Activated T-cell treated with anti-CD3 and anti-CD28 coated beads, Interleukin-2, amount 50 U/mL, for 24 hours (primary cell): ENCODE measurements at regions not wholly inside any gene's neighbourhood (a gene's known extent, or its start where the extent isn't known, plus 50 kb on each side); places are given as distances from the start of the nearest gene placed in this dataset.
"Not testable (repeated sequence)": the region's sequence is repeated elsewhere in the genome, so short reads cannot be mapped to it uniquely, and the experiment has no call there.

Experiments used
- DNase-seq: peaks from one replicate; pipeline ENCODE4 v3.0.0-alpha.2; 2020
- H3K27ac Mint-ChIP-seq: 2 replicates; pipeline ENCODE4 v1.8.0; 2020; ENCODE audit warnings: mild to moderate bottlenecking, mixed read lengths
- H3K27me3 Mint-ChIP-seq: 2 replicates; pipeline ENCODE4 v1.8.0; 2020; ENCODE audit warnings: mixed read lengths
- H3K36me3 Mint-ChIP-seq: 2 replicates; pipeline ENCODE4 v1.8.0; 2020; ENCODE audit warnings: low read depth, mixed read lengths
- H3K4me1 Mint-ChIP-seq: 2 replicates; pipeline ENCODE4 v1.8.0; 2020; ENCODE audit warnings: low read depth, mixed read lengths
- H3K4me3 Mint-ChIP-seq: 2 replicates; pipeline ENCODE4 v1.8.0; 2020; ENCODE audit warnings: mild to moderate bottlenecking, moderate library complexity, mixed read lengths
- H3K9me3 Mint-ChIP-seq: 2 replicates; pipeline ENCODE4 v1.8.0; 2020; ENCODE audit warnings: mixed read lengths

DNA sequence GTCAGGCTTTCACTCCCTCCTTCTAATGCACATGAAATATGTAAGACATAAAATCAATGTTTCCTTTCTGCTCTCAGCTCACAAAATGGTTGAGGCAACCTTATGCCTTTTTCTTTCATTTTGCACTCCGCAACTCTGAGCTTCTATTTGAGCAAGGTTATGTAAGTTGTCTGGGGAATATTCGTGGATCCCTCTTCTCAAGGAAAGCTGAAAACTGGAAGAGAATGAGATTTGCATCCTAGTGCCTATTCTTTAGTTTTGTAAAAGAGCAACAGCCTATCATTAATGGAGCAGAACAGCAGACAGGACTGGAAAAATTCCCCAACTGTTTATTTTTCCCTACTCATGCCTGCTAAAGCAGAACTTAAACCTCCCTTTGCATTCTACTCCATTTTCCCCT lies 141.7 kb downstream of the FAM76B start:
- no peak for DNase-seq
- no peak overlapping the region for H3K27ac Mint-ChIP-seq
- H3K4me1 Mint-ChIP-seq, result peaks cover 3% of the 10 kb centered on the region
- no peaks in the 10 kb centered on the region for H3K36me3 Mint-ChIP-seq
- H3K27me3 Mint-ChIP-seq, result no peaks in the 10 kb centered on the region
- H3K9me3 Mint-ChIP-seq, result peaks cover 5% of the 10 kb centered on the region
- H3K4me3 Mint-ChIP-seq, result no peak overlapping the region

DNA sequence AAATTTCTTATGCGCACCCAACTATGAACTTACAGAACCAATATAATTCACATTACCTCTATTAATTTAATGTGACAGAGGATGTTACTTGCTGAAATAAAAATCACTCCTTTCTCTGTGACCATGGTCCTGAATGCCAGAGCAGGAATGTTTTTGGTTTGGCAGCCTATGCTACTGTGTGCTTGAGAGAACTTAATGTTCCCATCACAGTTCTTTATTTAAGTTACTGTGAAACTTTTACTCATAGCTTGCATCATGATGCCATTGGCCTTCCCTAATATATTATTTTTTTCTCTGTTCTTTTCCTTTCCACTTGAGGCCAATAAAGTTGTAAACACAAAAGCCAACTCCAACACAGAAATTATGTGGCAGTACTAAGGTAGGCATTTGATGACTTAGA lies 142.2 kb downstream of the FAM76B start:
- no peak overlapping the region for H3K27ac Mint-ChIP-seq
- no peaks in the 10 kb centered on the region for H3K27me3 Mint-ChIP-seq
- peaks cover 5% of the 10 kb centered on the region for H3K9me3 Mint-ChIP-seq
- no peak for DNase-seq
- H3K4me1 Mint-ChIP-seq, result peaks cover 7% of the 10 kb centered on the region
- no peaks in the 10 kb centered on the region for H3K36me3 Mint-ChIP-seq
- no peak overlapping the region for H3K4me3 Mint-ChIP-seq

DNA sequence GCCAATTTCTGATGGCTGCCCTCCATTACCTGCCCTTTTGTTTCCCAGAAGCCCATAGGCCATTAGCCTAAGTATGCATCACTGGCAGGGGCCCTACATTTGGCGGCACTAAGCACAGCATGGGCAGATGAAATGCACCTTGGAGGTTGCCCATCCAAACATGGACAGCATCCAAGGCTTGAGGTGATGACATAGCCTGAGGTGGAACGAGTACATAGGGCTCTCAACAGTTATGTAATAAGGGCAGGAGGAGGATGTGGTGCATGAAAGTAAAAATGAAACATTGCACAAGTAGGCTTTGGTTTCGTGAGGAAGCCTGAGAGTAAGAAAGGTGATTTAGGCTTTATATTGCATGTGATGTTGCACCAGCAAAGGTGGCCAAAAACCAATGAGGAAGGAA lies 148.1 kb downstream of the FAM76B start:
- Mint-ChIP-seq H3K9me3 (peaks cover 10% of the 10 kb centered on the region), H3K27ac (peak overlapping the region; percentile 59), H3K27me3 (no peaks in the 10 kb centered on the region), H3K4me1 (peaks cover 18% of the 10 kb centered on the region), H3K36me3 (no peaks in the 10 kb centered on the region), H3K4me3 (no peak overlapping the region)
- peak; percentile 42 for DNase-seq

DNA sequence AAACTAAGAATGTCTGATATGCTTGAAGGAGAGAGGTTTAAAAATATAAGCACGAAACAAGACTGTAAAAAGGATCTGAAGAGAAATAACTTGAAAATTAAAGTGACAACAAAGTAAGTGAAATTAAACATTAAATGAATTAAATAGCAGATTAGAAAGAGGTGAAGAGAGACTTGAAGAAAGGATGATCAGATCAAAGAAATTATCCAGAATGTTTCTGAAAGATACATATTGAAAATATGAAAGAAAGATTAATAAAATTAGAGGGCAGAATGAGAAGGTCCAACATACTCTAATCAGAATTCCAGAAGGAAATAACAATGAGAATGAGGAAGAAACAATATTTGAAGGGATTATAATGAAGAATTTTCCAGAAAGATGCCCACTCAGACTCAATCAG lies 151.1 kb downstream of the FAM76B start:
- DNase-seq, result no peak
- no peaks in the 10 kb centered on the region for H3K27me3 Mint-ChIP-seq
- peaks cover 10% of the 10 kb centered on the region for H3K9me3 Mint-ChIP-seq
- no peaks in the 10 kb centered on the region for H3K36me3 Mint-ChIP-seq
- no peak overlapping the region for H3K27ac Mint-ChIP-seq
- no peak overlapping the region for H3K4me3 Mint-ChIP-seq
- peaks cover 18% of the 10 kb centered on the region for H3K4me1 Mint-ChIP-seq

DNA sequence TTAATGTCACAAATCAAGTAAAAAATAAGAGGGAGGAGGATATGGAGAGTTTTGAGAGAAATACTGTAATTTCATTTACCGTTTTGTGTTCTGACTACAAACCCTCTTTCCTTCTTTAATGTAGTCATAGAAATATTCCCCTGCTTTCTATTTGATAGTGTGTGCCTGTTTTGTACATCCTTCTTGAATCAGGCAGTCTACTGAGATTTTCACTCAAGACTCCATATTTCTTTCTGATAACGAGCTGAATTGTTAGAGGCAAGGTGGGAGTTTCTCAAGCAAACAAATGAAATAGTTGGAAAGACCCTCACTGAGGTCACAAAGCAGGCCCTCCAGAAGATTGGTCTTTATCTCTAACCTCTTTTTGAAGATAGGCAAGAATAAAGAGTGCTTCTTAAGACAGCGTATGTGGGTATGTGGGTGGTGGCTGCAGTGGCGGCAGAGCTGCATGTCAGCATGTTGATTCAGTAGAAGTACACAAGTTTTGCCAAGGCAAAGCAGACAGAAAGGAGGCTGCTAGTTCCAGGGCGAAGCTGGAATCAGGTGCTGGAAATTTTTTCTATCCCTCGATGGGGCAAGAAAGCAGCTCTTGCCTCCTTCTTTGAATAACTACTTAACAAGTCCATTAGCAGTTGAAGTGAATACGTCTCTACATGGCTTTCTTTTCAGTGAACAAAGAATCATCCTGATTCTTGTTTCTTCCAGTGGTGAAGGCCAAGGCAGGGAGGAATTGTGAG lies 164.2 kb downstream of the FAM76B start:
- Mint-ChIP-seq H3K9me3 (peaks cover 9% of the 10 kb centered on the region), H3K36me3 (peaks cover 2% of the 10 kb centered on the region), H3K27ac (peak overlapping the region; percentile 60), H3K4me3 (no peak overlapping the region), H3K4me1 (peaks cover 10% of the 10 kb centered on the region), H3K27me3 (no peaks in the 10 kb centered on the region)
- no peak for DNase-seq

DNA sequence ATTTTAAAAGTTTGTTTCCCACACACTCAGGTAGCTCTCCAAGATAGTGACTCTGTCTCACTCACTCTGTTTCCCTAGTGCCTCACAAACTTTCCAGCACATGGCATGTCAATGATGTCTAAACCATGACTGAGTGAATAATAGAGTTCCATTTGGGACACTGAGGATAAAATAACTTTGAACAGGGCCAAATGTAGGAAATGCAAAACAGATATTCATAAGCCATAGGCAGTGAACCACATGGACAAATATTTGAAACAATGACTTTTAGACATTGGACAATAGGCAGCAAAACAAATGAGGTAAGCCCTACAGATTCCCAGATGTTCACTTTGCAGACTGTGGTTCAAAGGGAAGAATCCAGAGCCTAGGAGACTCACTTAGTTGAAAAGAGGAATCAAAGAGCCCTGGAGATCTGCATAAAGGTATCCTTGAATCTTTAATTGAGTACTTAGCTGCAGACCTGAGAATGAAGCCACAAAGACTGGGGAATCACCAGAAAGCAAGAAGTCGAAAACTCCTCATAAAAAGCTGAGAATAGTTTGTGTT lies 173.3 kb downstream of the FAM76B start:
- Mint-ChIP-seq H3K9me3 (peaks cover 23% of the 10 kb centered on the region), H3K4me1 (peaks cover 10% of the 10 kb centered on the region), H3K4me3 (no peak overlapping the region), H3K36me3 (peaks cover 8% of the 10 kb centered on the region), H3K27ac (no peak overlapping the region), H3K27me3 (no peaks in the 10 kb centered on the region)
- DNase-seq, result no peak

DNA sequence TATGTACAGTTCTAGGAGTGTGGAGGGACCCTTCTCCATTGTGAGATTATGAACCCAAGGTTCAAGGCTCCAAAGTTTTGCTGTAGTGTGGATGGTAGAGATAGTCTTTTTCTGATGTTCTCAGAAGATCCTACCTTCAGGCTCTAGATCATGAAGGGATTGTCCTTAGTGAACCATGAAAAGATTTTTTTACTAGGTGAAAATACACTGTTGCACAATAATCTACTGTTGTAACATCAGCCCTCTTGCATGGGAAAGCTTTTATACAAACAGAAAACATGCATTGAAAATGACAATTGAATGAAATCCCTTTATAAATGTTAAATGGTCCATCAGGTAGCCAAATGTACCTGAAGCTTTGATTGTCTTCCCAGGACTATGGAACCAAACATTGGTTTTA lies 177.8 kb downstream of the FAM76B start:
- no peaks in the 10 kb centered on the region for H3K36me3 Mint-ChIP-seq
- DNase-seq, result no peak
- H3K27ac Mint-ChIP-seq, result no peak overlapping the region

DNA sequence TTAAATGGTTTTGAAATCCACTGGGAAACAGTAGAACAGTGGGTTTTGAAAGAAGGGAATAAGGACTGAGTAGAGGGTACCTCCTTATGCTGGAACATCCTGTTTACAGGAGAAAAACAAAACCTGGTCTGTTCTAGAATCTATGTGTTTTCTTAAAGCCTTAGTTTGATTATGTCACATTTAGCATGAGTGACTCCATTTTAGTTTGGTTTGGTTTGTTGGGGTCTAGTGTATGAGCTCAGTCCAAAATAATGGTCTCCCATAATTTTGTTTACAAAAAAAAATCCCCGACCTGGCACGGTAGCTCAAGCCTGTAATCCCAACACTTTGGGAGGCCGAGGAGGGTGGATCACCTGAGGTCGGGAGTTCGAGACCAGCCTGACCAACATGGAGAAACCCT lies 179.4 kb downstream of the FAM76B start:
- not testable (repeated sequence) for H3K4me1 Mint-ChIP-seq, H3K4me3 Mint-ChIP-seq, H3K27me3 Mint-ChIP-seq, H3K36me3 Mint-ChIP-seq, H3K27ac Mint-ChIP-seq, H3K9me3 Mint-ChIP-seq, DNase-seq

More for the DNA sequence above, 177.8 kb downstream of the FAM76B start:
- H3K4me3 Mint-ChIP-seq, result no peak overlapping the region
- peaks cover 4% of the 10 kb centered on the region for H3K4me1 Mint-ChIP-seq
- H3K27me3 Mint-ChIP-seq, result no peaks in the 10 kb centered on the region
- H3K9me3 Mint-ChIP-seq, result no peaks in the 10 kb centered on the region

DNA sequence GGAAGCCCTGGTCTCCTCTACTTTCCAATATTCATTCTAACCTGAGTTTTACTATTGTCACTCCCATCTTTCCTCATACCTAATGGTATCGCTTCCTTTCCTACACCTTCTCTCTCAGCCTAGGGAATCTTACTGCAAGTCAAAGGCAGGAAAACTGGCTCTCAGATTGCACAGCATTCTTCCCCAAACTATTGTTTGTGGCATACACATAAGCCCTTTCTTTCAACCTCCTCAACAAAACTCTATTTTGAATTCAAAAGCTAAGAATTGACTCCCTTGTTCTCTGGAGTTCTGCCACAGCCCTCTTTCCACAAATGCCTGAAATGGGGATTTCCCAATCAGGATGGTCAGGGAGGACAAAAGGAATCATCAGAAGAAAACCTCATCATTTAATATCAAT lies 181.5 kb downstream of the FAM76B start:
- no peak overlapping the region for H3K4me3 Mint-ChIP-seq
- H3K36me3 Mint-ChIP-seq, result no peaks in the 10 kb centered on the region

DNA sequence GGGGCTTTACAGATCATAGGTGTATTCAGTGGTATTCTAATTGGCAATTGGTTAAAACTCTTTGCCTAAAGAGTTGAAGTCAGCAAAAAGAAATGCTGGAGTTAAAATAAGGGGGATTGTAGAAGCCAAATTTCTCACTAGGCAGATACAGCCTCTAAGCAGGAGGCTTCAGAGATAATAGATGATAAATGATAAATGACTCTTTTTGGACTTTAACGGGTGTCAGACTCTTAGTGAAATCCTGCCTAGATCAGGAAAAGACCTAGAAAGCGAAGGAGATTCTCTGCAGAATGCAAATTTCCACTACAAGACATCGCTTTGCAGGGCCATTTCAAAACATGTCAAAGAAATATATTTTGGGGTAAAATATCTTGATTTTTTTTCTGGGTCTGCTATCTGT lies 182.8 kb downstream of the FAM76B start:
- no peak for DNase-seq
- no peak overlapping the region for H3K4me3 Mint-ChIP-seq
- H3K9me3 Mint-ChIP-seq, result no peaks in the 10 kb centered on the region
- H3K27me3 Mint-ChIP-seq, result no peaks in the 10 kb centered on the region
- H3K27ac Mint-ChIP-seq, result no peak overlapping the region
- peaks cover 15% of the 10 kb centered on the region for H3K4me1 Mint-ChIP-seq
- H3K36me3 Mint-ChIP-seq, result no peaks in the 10 kb centered on the region

More for the DNA sequence above, 181.5 kb downstream of the FAM76B start:
- H3K27me3 Mint-ChIP-seq, result no peaks in the 10 kb centered on the region
- peaks cover 15% of the 10 kb centered on the region for H3K4me1 Mint-ChIP-seq
- DNase-seq, result no peak
- no peaks in the 10 kb centered on the region for H3K9me3 Mint-ChIP-seq
- no peak overlapping the region for H3K27ac Mint-ChIP-seq

DNA sequence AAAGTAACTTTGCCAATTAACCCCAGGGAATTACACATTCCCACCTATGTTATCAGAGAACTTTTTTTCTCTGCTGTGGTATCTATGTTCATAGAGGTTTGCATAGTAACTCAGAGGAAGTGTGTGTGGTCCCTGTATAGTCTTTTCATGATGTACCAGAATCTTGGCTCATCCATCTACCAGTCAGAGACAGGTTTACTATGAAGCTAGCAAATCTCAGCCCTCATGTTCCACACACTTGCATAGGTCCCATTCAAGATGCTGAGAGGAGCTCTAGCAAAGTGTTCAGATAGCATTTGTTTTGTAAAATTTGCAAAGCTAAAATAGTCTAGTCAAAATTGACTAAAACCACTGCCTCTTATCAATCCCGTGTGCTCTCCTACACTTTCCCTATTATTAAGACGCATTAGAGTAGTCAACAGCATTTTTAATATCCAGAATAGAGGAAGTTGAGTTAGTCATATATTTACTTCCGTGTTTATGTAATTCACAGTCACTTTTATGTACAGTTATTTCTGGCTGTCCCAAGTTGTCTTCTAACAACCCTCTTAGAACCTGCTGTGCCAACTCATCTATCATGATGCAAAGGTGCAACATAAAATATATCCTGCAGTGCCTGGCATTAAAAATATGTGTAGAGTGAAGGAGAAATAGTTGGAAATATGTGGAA lies 184.2 kb downstream of the FAM76B start:
- DNase-seq, result no peak
- H3K4me3 Mint-ChIP-seq, result no peak overlapping the region
- no peaks in the 10 kb centered on the region for H3K9me3 Mint-ChIP-seq
- no peaks in the 10 kb centered on the region for H3K27me3 Mint-ChIP-seq
- H3K4me1 Mint-ChIP-seq, result peaks cover 20% of the 10 kb centered on the region
- H3K36me3 Mint-ChIP-seq, result no peaks in the 10 kb centered on the region
- no peak overlapping the region for H3K27ac Mint-ChIP-seq

DNA sequence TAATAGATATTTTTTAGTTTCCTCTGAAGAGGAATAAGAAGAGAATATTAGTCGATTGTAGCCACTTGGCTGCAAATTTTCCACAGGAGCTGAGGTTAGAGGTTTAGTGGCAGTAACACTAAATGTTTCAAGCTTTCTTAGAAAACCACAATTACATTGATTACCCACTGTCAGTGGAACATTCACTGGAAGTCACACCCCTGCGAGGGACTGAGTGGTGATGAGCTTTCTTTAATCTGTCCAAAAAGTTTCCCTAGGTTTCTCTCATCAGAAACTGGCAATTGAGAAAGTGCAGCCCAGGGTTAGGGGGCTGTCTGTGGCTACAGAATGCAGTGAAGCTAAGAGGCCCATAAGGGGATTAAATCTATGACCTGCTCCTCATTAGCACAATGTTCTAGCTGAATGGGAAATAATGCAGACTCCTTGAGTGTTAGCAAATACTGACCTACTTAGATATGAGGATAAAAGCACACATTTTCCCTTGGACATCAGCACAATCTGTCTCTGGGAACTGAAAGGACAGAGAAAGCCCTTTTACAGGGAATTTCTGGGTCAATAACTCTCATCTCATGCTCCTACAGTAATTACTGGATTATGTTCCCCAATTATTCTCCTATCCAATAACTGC lies 189.5 kb downstream of the FAM76B start:
- H3K4me1 Mint-ChIP-seq, result peaks cover 29% of the 10 kb centered on the region
- no peaks in the 10 kb centered on the region for H3K36me3 Mint-ChIP-seq
- H3K9me3 Mint-ChIP-seq, result no peaks in the 10 kb centered on the region
- no peaks in the 10 kb centered on the region for H3K27me3 Mint-ChIP-seq
- DNase-seq, result peak; percentile 37
- H3K27ac Mint-ChIP-seq, result peak overlapping the region; percentile 38
- H3K4me3 Mint-ChIP-seq, result no peak overlapping the region

DNA sequence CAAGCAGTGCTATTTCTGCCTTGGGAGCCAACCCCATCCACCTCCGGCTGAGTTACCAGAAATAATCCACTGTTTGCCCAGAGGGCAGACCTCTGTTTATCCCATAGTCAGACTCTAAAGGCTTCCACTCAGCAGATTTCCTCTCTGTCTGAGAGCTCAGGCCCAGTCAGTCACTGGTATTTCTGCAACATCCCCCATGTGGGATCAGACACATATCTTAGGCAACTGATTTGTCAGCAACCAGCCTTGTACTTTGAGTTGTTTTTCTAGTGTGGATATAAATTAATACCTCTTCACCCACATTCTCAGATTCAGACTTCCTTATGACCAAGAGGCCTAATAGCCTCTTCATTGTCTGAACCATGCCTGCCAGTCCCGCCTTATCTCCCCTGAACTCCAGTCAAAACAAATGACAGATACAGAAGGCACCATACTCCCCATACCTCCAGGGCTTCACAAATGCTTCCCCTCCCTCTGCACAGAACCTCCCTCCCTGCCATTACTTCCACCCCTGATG lies 193.6 kb downstream of the FAM76B start:
- H3K4me3 Mint-ChIP-seq, result no peak overlapping the region
- H3K9me3 Mint-ChIP-seq, result no peaks in the 10 kb centered on the region
- no peak for DNase-seq
- no peak overlapping the region for H3K27ac Mint-ChIP-seq
- H3K36me3 Mint-ChIP-seq, result no peaks in the 10 kb centered on the region
- H3K27me3 Mint-ChIP-seq, result no peaks in the 10 kb centered on the region
- peaks cover 22% of the 10 kb centered on the region for H3K4me1 Mint-ChIP-seq

DNA sequence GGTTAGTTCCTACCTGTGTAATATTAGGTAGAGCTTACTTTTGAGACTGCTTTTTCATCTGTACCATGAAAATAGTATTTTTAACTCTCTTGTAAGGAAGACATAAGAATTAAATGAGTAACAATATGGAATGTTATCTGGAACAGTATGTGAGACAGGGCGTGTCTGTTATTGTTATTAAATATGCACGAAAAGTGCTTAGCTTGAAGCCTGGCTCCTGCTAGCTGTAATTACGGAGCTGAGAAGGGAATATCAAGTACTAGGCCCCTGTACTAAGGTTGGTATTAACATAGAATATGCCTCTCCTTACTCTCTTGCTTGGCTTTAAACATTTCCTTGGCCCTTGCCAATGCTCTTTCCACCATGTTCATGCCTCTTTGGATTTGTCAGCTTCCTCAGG lies 194.0 kb downstream of the FAM76B start:
- H3K9me3 Mint-ChIP-seq, result no peaks in the 10 kb centered on the region
- H3K36me3 Mint-ChIP-seq, result no peaks in the 10 kb centered on the region
- H3K4me1 Mint-ChIP-seq, result peaks cover 18% of the 10 kb centered on the region
- H3K27ac Mint-ChIP-seq, result no peak overlapping the region
- H3K27me3 Mint-ChIP-seq, result no peaks in the 10 kb centered on the region
- H3K4me3 Mint-ChIP-seq, result no peak overlapping the region
- DNase-seq, result no peak

DNA sequence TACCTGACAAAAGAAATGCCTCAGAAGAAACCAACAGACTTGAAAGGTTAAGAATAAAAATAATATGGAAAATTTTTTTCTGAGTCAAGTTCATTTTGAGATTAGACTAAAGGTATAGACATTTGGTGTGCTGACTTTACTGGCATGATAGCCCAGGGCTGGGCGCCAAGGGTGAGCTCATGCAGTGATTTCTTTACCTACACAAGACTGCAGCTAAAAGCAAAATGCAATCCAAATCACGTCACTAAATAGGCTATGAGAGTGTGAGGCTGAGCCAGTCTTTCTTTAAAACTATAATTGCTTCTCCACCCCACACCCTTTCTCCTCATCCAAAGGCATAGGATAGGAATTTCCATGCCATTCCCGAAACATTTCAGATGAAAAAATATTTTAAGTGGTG lies 196.5 kb downstream of the FAM76B start:
- peaks cover 12% of the 10 kb centered on the region for H3K4me1 Mint-ChIP-seq
- no peaks in the 10 kb centered on the region for H3K27me3 Mint-ChIP-seq
- H3K27ac Mint-ChIP-seq, result no peak overlapping the region
- no peaks in the 10 kb centered on the region for H3K9me3 Mint-ChIP-seq
- DNase-seq, result no peak
- no peak overlapping the region for H3K4me3 Mint-ChIP-seq
- no peaks in the 10 kb centered on the region for H3K36me3 Mint-ChIP-seq
